ENCODE measurements at regions not wholly inside any gene's neighbourhood (a gene's known extent, or its start where the extent isn't known, plus 50 kb on each side); places are given as distances from the start of the nearest gene placed in this dataset.

GRCh38 chr4:178881937-178882336 is 1439.7 kb upstream of the AGA start:
- Histone ChIP-seq H3K27ac (ENCODE audit: low read length) (no peak overlapping the region), H2AFZ (ENCODE audit: low read length) (no peak overlapping the region), H3K4me2 (ENCODE audit: low read depth, low read length) (no peak overlapping the region), H3K9ac (ENCODE audit: low read length) (no peak overlapping the region), H3K4me1 (ENCODE audit: low read length) (no peaks in the 10 kb centered on the region), H3K9me2 (replicated peaks; ENCODE audit: insufficient read depth, low read length) (no peaks in the 10 kb centered on the region), H3K27me3 (replicated peaks; ENCODE audit: insufficient read depth, low read length) (no peaks in the 10 kb centered on the region), H4K20me1 (ENCODE audit: insufficient read depth, low read length) (no peaks in the 10 kb centered on the region), H3K36me3 (replicated peaks; ENCODE audit: insufficient read depth, low read length) (no peaks in the 10 kb centered on the region), H3K4me3 (ENCODE audit: low read length) (no peak overlapping the region), H3K79me2 (ENCODE audit: low read length) (no peaks in the 10 kb centered on the region), H3K9me3 (replicated peaks; ENCODE audit: insufficient read depth, low read length) (no peaks in the 10 kb centered on the region), H3F3A (ENCODE audit: insufficient read depth, low read length) (no peaks in the 10 kb centered on the region)
- DNase-seq = no peak
- no peak for TF ChIP-seq CTCF (IDR thresholded peaks at IDR 0.05; ENCODE audit: low read length)
- TF ChIP-seq EZH2phosphoT487 (IDR thresholded peaks at IDR 0.05; ENCODE audit: low read length) = no peak
- no peak for TF ChIP-seq EZH2 (optimal IDR thresholded peaks at IDR 0.05; ENCODE audit: low read depth, low read length)

- no peaks in the 10 kb centered on the region for H3K27me3 ChIP-seq (replicated peaks; ENCODE audit: insufficient read depth, low read length)
- DNase-seq = no peak
- no peaks in the 10 kb centered on the region for H3K9me2 ChIP-seq (replicated peaks; ENCODE audit: insufficient read depth, low read length)
- H3K9me3 ChIP-seq (replicated peaks; ENCODE audit: insufficient read depth, low read length) = no peaks in the 10 kb centered on the region
- no peak overlapping the region for H3K9ac ChIP-seq (ENCODE audit: low read length)
- H3K4me3 ChIP-seq (ENCODE audit: low read length) = no peak overlapping the region
- no peaks in the 10 kb centered on the region for H3F3A ChIP-seq (ENCODE audit: insufficient read depth, low read length)
- H3K4me2 ChIP-seq (ENCODE audit: low read depth, low read length) = no peak overlapping the region
- H3K27ac ChIP-seq (ENCODE audit: low read length) = no peak overlapping the region
- no peak overlapping the region for H2AFZ ChIP-seq (ENCODE audit: low read length)
- TF ChIP-seq EZH2 (optimal IDR thresholded peaks at IDR 0.05; ENCODE audit: low read depth, low read length) (no peak), CTCF (IDR thresholded peaks at IDR 0.05; ENCODE audit: low read length) (no peak), EZH2phosphoT487 (IDR thresholded peaks at IDR 0.05; ENCODE audit: low read length) (no peak)
- H3K36me3 ChIP-seq (replicated peaks; ENCODE audit: insufficient read depth, low read length) = no peaks in the 10 kb centered on the region
- no peaks in the 10 kb centered on the region for H4K20me1 ChIP-seq (ENCODE audit: insufficient read depth, low read length)
- no peaks in the 10 kb centered on the region for H3K79me2 ChIP-seq (ENCODE audit: low read length)
- H3K4me1 ChIP-seq (ENCODE audit: low read length) = no peaks in the 10 kb centered on the region
Measured at GRCh38 chr4:178894126-178894525, 1451.9 kb upstream of the AGA start.

- Histone ChIP-seq H3K27me3 (replicated peaks; ENCODE audit: insufficient read depth, low read length) (no peaks in the 10 kb centered on the region), H3K9ac (ENCODE audit: low read length) (no peak overlapping the region), H3K27ac (ENCODE audit: low read length) (no peak overlapping the region), H3K4me1 (ENCODE audit: low read length) (no peaks in the 10 kb centered on the region), H2AFZ (ENCODE audit: low read length) (no peak overlapping the region), H3K4me3 (ENCODE audit: low read length) (no peak overlapping the region), H4K20me1 (ENCODE audit: insufficient read depth, low read length) (no peaks in the 10 kb centered on the region), H3K9me2 (replicated peaks; ENCODE audit: insufficient read depth, low read length) (no peaks in the 10 kb centered on the region), H3K9me3 (replicated peaks; ENCODE audit: insufficient read depth, low read length) (no peaks in the 10 kb centered on the region), H3K36me3 (replicated peaks; ENCODE audit: insufficient read depth, low read length) (no peaks in the 10 kb centered on the region), H3K79me2 (ENCODE audit: low read length) (no peaks in the 10 kb centered on the region), H3K4me2 (ENCODE audit: low read depth, low read length) (no peak overlapping the region), H3F3A (ENCODE audit: insufficient read depth, low read length) (no peaks in the 10 kb centered on the region)
- no peak for DNase-seq
- TF ChIP-seq EZH2 (optimal IDR thresholded peaks at IDR 0.05; ENCODE audit: low read depth, low read length) (no peak), CTCF (IDR thresholded peaks at IDR 0.05; ENCODE audit: low read length) (no peak), EZH2phosphoT487 (IDR thresholded peaks at IDR 0.05; ENCODE audit: low read length) (no peak)
Measured at GRCh38 chr4:178899084-178899483, 1456.8 kb upstream of the AGA start.

All from MM.1S (cell line).